Heart left ventricle (tissue), 16 donors: ENCODE measurements at regions not wholly inside any gene's neighbourhood (a gene's known extent, or its start where the extent isn't known, plus 50 kb on each side); places are given as distances from the start of the nearest gene placed in this dataset.

ENCODE experiments used
- ATAC-seq, 4 donors: fragments of 200-7000 bp; cut with Tn5 transposase; one replicate each; pipeline ENCODE4 v1.9.1; 2020 to 2022; ENCODE audit warnings: moderate library complexity in 4 of 4, mild to moderate bottlenecking in 3 of 4, moderate number of reproducible peaks in 1 of 4
- DNase-seq, 5 donors: peaks; one replicate each; pipeline ENCODE4 v3.0.0-alpha.2; 2020
- H3K27ac ChIP-seq, 12 donors: fragments of 200-600 bp; sonication (generic) in 4 of 12; one replicate each; pipeline versions ENCODE4 v1.5.0 to v1.8.0; 2016 to 2022; ENCODE audit warnings: mild to moderate bottlenecking in 2 of 12
- H3K27me3 ChIP-seq, 9 donors: fragments of 200-600 bp; sonication (generic) in 2 of 9; one replicate each; pipeline versions ENCODE4 v1.5.1 to v1.8.0; 2016 to 2022; ENCODE audit warnings: mild to moderate bottlenecking in 3 of 9
- H3K36me3 ChIP-seq, 9 donors: fragments of 200-600 bp; sonication (generic) in 2 of 9; one replicate each; pipeline versions ENCODE4 v1.5.0 to v1.8.0; 2018 to 2022; ENCODE audit warnings: mild to moderate bottlenecking in 2 of 9
- H3K4me1 ChIP-seq, 12 donors: fragments of 200-600 bp; sonication (generic) in 4 of 12; one replicate each; pipeline versions ENCODE4 v1.5.0 to v1.8.0; 2016 to 2022; ENCODE audit warnings: mild to moderate bottlenecking in 3 of 12
- H3K4me3 ChIP-seq, 12 donors: fragments of 200-600 bp; sonication (generic) in 4 of 12; one replicate each; pipeline versions ENCODE4 v1.5.0 to v1.8.0; 2017 to 2022; ENCODE audit warnings: mild to moderate bottlenecking in 9 of 12, moderate library complexity in 4 of 12
- H3K9me3 ChIP-seq, 12 donors: fragments of 200-600 bp; sonication (generic) in 4 of 12; one replicate each; pipeline versions ENCODE4 v1.5.0 to v1.8.0; 2016 to 2022; ENCODE audit warnings: mild to moderate bottlenecking in 1 of 12
- CTCF ChIP-seq, 12 donors: fragments of 200-600 bp; sonication (generic) in 4 of 12; IDR thresholded peaks; one replicate each; pipeline versions ENCODE4 v1.5.0 to v1.8.0; 2018 to 2022; ENCODE audit warnings: antibody characterized with exemption in 12 of 12, mild to moderate bottlenecking in 5 of 12
- POLR2A ChIP-seq, 2 donors: fragments of 450-650 bp; IDR thresholded peaks; one replicate each; pipeline ENCODE4 v1.6.1; 2017; ENCODE audit warnings: antibody characterized with exemption in 2 of 2, mild to moderate bottlenecking in 2 of 2, moderate library complexity in 2 of 2
- WGBS, 4 donors: extraction: QIAGEN DNeasy Blood & Tissue Kit in 2 of 4; methylation state at CpG; one replicate each; pipeline versions ENCODE4 v1.1.5 to v1.1.7; 2013 to 2018; 5-methylcytosine and 5-hydroxymethylcytosine counted together
- intact Hi-C, 10 donors: fragments of 100-400 bp; cut with DNase I; formaldehyde crosslinking; loops; one replicate each; pipeline versions ENCODE4 v1.11.1 to v1.14.2; 2022
- donor health status: ischemic (EF 13 %, LVEDD 7.1; RV severe dilation, severe dysfunction).
- donor health status: healthy with polysubstance abuse.
- donor health status: DM: no; HTN: yes; CAD: no.
- donor health status: DM: no; HTN: no; CAD: no.
- donor health status: ischemic (EF 25% LVEDD 6.9; RV normal size, moderate dysfunction).
- donor health status: ischemic (EF 25% LVEDD 5.7; RV mildly dilated, moderate dysfunction).
- donor health status: healthy.
- donor health status: DM: yes; HTN: yes; CAD: no.
- donor health status: ischemic (EF 35%, LVEDD 5.7; RV mildly dilated, moderate dysfunction).
- donor health status: nonischemic (EF 11% LVEDD 7.7; RV severe dilation, severe dysfunction).
- donor health status: DM: yes; HTN: yes; CAD: no.
- donor health status: PGD.
- donor health status: ischemic (EF 29% LVEDD 5.4; RV normal size, mild dysfunction).
- donor health status: nonischemic (EF 23%, LVEDD 6.1; RV moderate dilation, normal function).

GRCh38 chr15:98025237-98025636 is 64.7 kb downstream of the ARRDC4 start:
- no peaks in the 10 kb centered on the region for H3K36me3 ChIP-seq
- H3K4me1 ChIP-seq, result peaks cover 0 to 4% (median 0%) of the 10 kb centered on the region in 12 donors
- no peak overlapping the region for H3K4me3 ChIP-seq
- DNase-seq (no peak), ATAC-seq (no peak)
- intact Hi-C loops, result no loop called here
- peaks cover 0 to 7% (median 0%) of the 10 kb centered on the region in 12 donors for H3K9me3 ChIP-seq
- no peak for TF ChIP-seq POLR2A (IDR thresholded peaks at IDR 0.05)
- TF ChIP-seq CTCF (IDR thresholded peaks at IDR 0.05), result no peak
- H3K27ac ChIP-seq, result peak overlapping the region in 1 of 12 donors; percentile 60
- 66 to 83% (median 72%) methylated on average over 2 of the region's 2 CpGs for WGBS, 4 donors
- H3K27me3 ChIP-seq, result no peaks in the 10 kb centered on the region

- H3K27me3 ChIP-seq, result no peaks in the 10 kb centered on the region
- 71 to 84% (median 76%) methylated on average over 4 of the region's 4 CpGs for WGBS, 4 donors
- intact Hi-C loops, result no loop called here
- H3K4me1 ChIP-seq, result no peaks in the 10 kb centered on the region
- TF ChIP-seq POLR2A (IDR thresholded peaks at IDR 0.05), result no peak
- TF ChIP-seq CTCF (IDR thresholded peaks at IDR 0.05), result no peak
- H3K36me3 ChIP-seq, result no peaks in the 10 kb centered on the region
- DNase-seq, result no peak
- no peak overlapping the region for H3K27ac ChIP-seq
- no peaks in the 10 kb centered on the region for H3K9me3 ChIP-seq
- ATAC-seq, result no peak
- no peak overlapping the region for H3K4me3 ChIP-seq
These were observed 74.2 kb downstream of the ARRDC4 start for GRCh38 chr15:98034731-98035130.

- no peak for ATAC-seq
- no peak overlapping the region for H3K27ac ChIP-seq
- DNase-seq, result no peak
- H3K9me3 ChIP-seq, result no peaks in the 10 kb centered on the region
- intact Hi-C loops, result no loop called here
- TF ChIP-seq CTCF (IDR thresholded peaks at IDR 0.05) (no peak), POLR2A (IDR thresholded peaks at IDR 0.05) (no peak)
- no peaks in the 10 kb centered on the region for H3K36me3 ChIP-seq
- WGBS, 4 donors, result 86 to 90% (median 89%) methylated on average over 7 of the region's 7 CpGs
- no peaks in the 10 kb centered on the region for H3K4me1 ChIP-seq
- no peak overlapping the region for H3K4me3 ChIP-seq
- H3K27me3 ChIP-seq, result no peaks in the 10 kb centered on the region
These were observed 74.6 kb downstream of the ARRDC4 start for GRCh38 chr15:98035134-98035533.

- TF ChIP-seq POLR2A (IDR thresholded peaks at IDR 0.05) (no peak), CTCF (IDR thresholded peaks at IDR 0.05) (no peak)
- no peak for DNase-seq
- Histone ChIP-seq H3K36me3 (no peaks in the 10 kb centered on the region), H3K4me3 (no peak overlapping the region), H3K27ac (no peak overlapping the region), H3K9me3 (no peaks in the 10 kb centered on the region), H3K27me3 (no peaks in the 10 kb centered on the region), H3K4me1 (no peaks in the 10 kb centered on the region)
- no peak for ATAC-seq
- intact Hi-C loops, result no loop called here
- 78 to 93% (median 82%) methylated on average over 2 of the region's 2 CpGs for WGBS, 4 donors
These were observed 75.1 kb downstream of the ARRDC4 start for GRCh38 chr15:98035577-98036010.
